SIG-M5 treated with dmso at 0.1 percent for 504 hours (cell line): ENCODE measurements at regions not wholly inside any gene's neighbourhood (a gene's known extent, or its start where the extent isn't known, plus 50 kb on each side); places are given as distances from the start of the nearest gene placed in this dataset.

Experiments
- DNase-seq: peaks from one replicate; lab custom pipeline; 2025; ENCODE audit not compliant: unreplicated experiment; lab: John Stamatoyannopoulos, UW

DNA sequence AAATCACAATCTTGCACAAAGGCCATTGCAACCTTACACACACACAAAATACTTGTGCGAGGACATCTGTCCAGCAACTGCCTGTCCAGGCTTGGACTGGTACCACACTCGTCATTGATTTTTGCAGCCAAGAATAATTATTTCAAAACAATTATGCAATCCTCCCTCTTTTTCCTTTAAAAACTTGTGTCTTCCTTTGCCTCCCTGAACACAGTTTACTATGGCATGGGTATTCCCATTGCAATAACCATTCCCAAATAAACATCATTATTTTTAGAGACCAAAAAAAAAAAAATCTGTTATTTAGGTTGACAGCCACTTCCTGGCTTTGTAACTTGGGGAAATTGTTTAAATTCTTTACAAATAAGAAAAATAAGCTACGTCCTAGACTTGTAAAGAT is 54.0 kb downstream of the C11orf91 start:
- DNase-seq, result no peak

DNA sequence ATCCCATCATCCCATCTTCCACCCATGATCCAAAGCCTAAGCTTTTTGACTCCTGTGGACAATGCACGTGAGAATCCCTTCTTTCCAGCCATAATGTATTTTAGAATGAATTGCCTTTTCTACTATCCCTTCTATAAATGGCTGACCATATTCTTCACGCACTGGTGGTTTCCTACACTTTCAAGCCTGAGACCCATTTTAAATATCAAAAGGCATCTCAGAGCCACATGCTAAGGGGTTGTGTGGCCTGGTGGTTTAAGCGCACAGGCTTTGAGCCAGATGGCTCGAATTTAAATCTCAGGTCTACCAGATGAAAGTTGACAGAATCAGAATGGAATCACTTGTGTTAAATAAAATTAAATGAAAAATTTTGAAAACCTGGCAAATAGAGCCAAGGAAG is 54.5 kb downstream of the C11orf91 start:
- no peak for DNase-seq

- no peak for DNase-seq
These were observed 54.9 kb downstream of the C11orf91 start for GRCh38 chr11:33645686-33646085.

DNA sequence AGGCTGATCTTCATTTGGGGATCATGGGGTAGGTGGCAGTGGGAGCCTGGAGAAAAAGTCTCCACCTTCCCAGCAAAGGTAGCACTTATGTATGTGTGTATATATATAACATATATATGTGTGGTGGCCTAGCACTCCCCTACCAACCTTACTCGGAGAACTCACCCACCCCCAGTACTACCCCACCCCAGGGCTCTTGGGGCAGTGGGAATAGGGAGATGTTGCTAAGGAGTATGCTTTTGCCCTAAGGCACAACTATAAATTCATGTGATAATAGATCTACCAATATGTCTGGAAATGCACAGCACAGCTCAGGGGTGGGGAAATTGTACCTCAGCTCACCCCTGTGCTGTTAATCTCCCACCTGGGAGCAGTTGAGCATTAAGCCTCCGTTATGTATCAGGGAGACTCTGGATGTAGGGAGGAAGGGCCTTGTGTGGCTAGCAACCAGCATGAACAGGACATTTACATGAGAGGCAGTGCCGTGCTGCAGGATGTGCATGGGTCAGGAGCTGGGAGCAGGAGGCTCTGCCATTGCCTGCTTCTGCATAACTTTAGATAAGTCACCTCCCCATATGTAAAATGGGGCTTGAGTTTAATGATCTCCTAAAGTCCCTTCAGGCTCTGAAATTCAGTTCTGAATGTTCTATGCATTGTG is 57.3 kb downstream of the C11orf91 start:
- no peak for DNase-seq

DNA sequence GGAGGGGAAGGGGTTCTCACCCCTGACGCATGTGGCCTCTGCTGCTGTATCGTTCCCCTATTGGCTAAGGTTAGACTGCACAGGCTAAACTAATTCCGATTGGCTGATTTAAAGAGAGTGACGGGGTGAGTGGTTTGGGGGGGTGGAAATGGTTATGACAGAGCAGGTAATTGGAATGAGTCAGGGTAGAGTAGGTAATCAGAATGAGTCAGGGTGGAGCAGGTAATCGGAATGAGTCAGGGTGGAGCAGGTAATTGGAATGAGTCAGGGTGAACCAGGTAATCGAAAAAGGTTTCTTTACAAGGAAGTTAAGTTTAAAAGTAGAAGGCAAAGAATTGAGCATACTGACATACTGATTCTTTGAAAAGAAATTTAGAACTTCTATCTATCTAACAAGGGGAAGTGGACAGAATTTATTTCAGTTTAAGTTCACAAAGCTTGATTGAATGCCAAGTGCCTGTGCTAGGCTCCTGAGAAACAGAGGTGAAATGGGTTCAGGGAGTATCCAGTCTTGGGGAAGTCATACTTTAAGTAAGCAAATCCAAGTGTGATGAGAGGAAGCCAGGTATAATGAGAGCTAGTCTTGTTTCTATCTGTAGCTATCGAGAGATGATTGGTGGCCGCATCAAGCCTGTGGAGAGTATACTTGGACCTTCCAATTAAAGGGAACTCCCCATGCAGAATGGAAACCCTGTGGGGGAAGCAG is 58.0 kb downstream of the C11orf91 start:
- DNase-seq, result no peak

- no peak for DNase-seq
These were observed 59.8 kb downstream of the C11orf91 start for GRCh38 chr11:33640730-33641371.

GRCh38 chr11:33638608-33639007 is 62.0 kb downstream of the C11orf91 start:
- no peak for DNase-seq

GRCh38 chr11:33636104-33636503 is 64.5 kb downstream of the C11orf91 start:
- DNase-seq, result peak; percentile 41

DNA sequence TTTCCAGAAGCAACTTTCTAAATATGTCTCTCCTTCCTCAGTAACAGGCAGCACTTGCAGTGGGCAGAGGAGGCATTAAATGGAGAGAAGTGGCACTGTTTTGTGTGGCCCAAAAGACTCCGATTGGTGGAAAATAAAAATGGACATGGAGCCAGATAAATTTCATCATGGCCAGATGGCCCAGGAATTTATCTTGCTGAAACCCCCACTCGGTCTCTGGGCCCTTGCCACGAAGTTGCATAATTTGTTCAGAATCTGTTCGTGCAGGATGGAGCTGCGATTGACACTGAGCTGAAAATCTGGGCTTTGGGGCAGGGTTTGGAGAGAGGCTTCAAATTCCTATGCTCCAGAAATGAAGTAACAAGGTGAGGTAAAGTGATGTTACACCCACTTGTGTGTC is 65.5 kb downstream of the C11orf91 start:
- no peak for DNase-seq

DNA sequence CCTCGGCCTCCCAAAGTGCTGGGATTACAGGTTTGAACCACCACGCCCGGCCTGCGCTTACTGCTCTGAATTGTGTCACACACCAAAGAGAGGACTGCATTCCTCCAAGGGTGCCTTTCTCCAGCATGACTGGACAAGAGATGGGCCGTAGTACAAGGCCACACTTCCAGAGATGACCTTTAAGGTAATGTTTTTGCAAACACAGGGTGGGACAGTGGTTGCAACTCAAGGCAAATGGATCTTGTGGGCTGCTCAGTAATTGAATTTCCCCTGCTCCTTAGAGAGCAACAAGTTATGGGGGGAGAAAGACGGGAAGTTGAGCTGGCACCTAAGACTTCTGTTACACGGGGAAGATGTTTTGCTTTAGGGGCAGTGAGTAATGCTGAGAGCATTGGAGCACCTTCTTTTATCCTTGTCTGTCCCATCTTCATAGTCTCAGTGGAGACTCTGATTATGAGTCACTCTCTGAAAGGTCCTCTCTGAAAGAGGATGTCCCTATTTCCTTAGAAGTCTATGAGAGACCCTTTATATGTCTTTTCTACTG is 66.3 kb downstream of the C11orf91 start:
- no peak for DNase-seq

- peak; percentile 10 for DNase-seq
These were observed 67.2 kb downstream of the C11orf91 start for GRCh38 chr11:33633251-33634003.

GRCh38 chr11:33631749-33632091 is 68.9 kb downstream of the C11orf91 start:
- no peak for DNase-seq

DNA sequence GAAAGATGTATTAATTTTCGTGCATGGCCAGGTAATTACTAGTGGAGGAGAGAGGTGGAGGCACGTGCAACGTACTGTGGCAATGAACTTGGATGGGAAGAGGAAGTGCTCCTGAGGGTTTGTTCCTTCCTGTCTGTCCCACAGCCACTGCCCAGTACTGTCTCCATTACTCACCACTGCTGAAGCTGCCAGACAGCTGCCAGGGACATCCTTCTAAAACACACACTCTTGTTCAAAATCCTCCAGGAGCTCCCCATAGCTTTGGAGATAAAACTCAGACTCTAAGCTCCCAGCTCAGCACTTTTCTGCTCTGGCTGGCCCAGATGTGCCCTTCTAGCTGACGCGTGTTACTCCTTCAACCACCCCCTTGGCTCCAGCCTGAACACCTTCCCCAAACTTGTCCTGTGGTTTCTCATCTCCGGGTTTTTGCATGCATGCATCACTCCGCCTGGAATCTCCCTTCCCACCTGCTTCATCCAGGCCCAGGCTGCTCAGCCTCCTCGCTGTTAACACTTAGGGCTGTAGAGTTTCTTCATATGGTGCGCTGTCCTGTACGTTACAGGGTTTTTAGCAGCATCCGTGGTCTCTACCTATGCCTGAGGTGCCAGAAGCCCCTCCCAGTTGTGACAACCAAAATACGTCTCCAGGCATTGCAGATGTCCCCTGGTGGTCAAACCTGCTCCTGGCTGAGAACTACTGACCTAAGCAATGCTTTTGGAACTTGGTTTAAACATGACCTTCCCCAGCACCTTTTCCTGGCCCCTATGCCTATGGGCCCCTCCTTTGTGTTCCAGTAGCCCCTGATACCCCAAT is 69.5 kb downstream of the C11orf91 start:
- DNase-seq, result no peak

DNA sequence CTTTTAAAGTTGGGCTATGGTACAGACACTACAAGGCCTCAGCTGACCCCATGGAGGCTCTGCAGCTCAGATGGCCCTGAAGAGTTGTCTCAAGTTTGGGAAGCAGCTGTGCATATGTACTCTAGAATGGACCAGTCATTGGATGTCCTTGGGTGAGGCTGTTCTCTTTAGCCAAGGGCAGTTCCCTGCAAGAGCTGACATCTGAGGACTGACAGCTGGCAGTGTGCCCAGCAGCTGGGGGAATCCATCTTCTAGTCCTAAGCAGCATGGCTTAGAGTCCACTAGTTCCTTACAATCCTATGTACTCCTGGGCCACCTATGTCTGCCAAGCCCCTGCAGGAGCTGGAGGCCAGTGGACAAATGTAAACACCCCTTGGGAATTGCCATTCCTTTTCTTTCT is 76.5 kb downstream of the C11orf91 start:
- no peak for DNase-seq

DNA sequence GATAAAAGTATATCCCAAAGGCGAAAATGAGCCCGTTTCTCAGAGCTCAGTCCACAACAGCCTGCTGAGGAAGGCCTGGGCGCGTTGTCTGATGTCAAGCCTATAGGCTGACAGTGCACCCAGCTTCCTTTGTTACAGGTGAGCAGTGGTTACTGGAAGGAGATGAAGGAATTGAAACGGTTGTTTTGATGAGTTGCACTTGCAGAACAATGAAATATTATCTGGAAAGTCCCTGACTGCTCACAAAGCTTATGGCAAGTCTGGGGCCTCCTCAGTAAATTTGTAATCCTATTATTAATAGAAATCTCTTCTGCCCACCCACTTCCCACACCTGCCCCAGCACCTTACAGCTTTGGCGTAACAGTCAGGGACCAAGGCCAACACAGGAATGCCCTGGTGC is 77.8 kb downstream of the C11orf91 start:
- DNase-seq, result no peak

DNA sequence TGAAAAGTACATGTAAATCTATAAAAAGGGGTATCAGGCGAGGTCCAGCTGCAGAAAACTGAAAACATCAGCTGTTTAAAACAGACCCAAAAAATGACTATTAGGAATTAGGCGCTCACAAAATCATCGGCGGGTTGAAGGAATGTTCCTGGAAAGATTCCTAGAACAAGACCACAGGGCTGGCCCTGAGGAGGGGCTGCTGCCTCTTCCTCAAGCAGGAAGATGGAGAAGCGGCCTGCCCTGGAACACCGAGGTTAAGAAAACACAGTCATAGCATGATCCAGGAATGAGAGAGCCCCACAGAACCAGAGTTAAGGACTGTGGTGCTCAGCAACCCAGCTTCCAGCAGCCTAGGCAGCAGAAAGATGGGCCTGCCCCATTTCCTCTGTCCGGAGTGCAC is 78.4 kb downstream of the C11orf91 start:
- DNase-seq, result no peak

- DNase-seq, result no peak
These were observed 80.0 kb downstream of the C11orf91 start for GRCh38 chr11:33620423-33621171.

DNA sequence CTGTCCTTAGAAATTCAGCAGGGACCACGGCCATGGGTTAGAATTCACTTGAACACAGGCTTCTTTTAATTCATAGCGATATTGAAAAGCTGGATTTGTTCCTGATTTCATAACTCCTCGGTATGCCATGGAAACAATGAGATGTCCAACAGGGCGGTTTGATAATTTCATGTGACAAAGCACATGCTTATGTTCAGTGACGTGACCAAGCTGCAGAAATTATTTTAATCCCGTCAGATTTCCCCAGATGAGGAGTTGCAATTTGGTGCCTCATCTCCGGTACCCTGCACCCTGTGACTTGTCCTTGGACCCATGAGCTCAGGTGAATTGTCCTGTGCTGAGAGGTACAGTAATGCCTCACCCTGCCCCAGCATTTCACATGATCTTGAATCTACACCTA is 81.7 kb downstream of the C11orf91 start:
- DNase-seq, result no peak

GRCh38 chr11:33618351-33618710 is 82.3 kb downstream of the C11orf91 start:
- DNase-seq, result no peak
